ENCODE measurements at regions not wholly inside any gene's neighbourhood (a gene's known extent, or its start where the extent isn't known, plus 50 kb on each side); places are given as distances from the start of the nearest gene placed in this dataset.

- DNase-seq: no peak
Measured at GRCh38 chr18:72601481-72601880, 57.3 kb upstream of the CBLN2 start.
